Endothelial cell of umbilical vein (primary cell): ENCODE measurements at regions not wholly inside any gene's neighbourhood (a gene's known extent, or its start where the extent isn't known, plus 50 kb on each side); places are given as distances from the start of the nearest gene placed in this dataset.

Experiments
- BruUV-seq: library from RNA; stranded (reverse); fragments of 400-500 nt; replicated peaks from 2 replicates; lab custom pipeline; 2021; lab: Mats Ljungman, UMichigan
- CTCF ChIA-PET: fragments of 300-600, 350-600 bp; sonication (Branson Sonifier 250); formaldehyde crosslinking; loops from one replicate; lab custom pipeline; 2021; ENCODE audit warnings: antibody characterized with exemption, inconsistent platforms; lab: Charles Lee
- POLR2A ChIA-PET: fragments of 300-600, 350-600 bp; sonication (Branson Sonifier 250); formaldehyde crosslinking; loops from one replicate; lab custom pipeline; 2021; ENCODE audit warnings: antibody characterized with exemption, inconsistent platforms; lab: Charles Lee
- DNase-seq: peaks from one replicate; pipeline ENCODE4 v3.0.0-alpha.2; 2011; ENCODE audit warnings: low read depth, low spot score
- FAIRE-seq: peaks from 2 replicates; lab custom pipeline; 2011; peaks lifted over from hg19 to GRCh38; lab: Jason Lieb, UNC
- H2AFZ ChIP-seq: 2 replicates; pipeline ENCODE4 v1.6.0; 2012; ENCODE audit warnings: low read depth, low read length, control low read depth, inconsistent platforms
- H3K27ac ChIP-seq: 2 replicates; pipeline ENCODE4 v1.5.1; 2011; ENCODE audit warnings: low read depth, mild to moderate bottlenecking, control low read depth, low read length, moderate library complexity; ENCODE audit not compliant: insufficient read depth
- H3K27me3 ChIP-seq, 2 experiments: 2 replicates each; pipeline versions ENCODE4 v1.6.0 to v1.6.1; 2011; ENCODE audit warnings: low read length in 2 of 2, mixed read lengths in 1 of 2; ENCODE audit not compliant: control insufficient read depth in 2 of 2, insufficient read depth in 2 of 2
- H3K36me3 ChIP-seq, 2 experiments: 2 replicates in 1 of 2; 3 replicates in 1 of 2; pipeline ENCODE4 v1.5.1; 2011; ENCODE audit warnings: low read length in 2 of 2, mild to moderate bottlenecking in 1 of 2, moderate library complexity in 1 of 2; ENCODE audit not compliant: control insufficient read depth in 2 of 2, insufficient read depth in 2 of 2; ENCODE audit errors: extremely low read depth in 1 of 2
- H3K4me1 ChIP-seq: 3 replicates; pipeline ENCODE4 v1.5.1; 2011; ENCODE audit warnings: mild to moderate bottlenecking, low read length; ENCODE audit not compliant: control insufficient read depth, insufficient read depth; ENCODE audit errors: extremely low read depth
- H3K4me2 ChIP-seq: 2 replicates; pipeline ENCODE4 v1.6.1; 2011; ENCODE audit warnings: low read length, control low read depth, mixed read lengths; ENCODE audit not compliant: insufficient read depth
- H3K4me3 ChIP-seq, 3 experiments: fragments of 200-600 bp in 1 of 3; sonication (generic), shearing (Covaris generic) in 1 of 3; replicated peaks in 1 of 3; 2 replicates each; pipeline ENCODE4 v1.5.1; 2011 to 2016; ENCODE audit warnings: control low read depth in 3 of 3, low read length in 3 of 3, mild to moderate bottlenecking in 2 of 3, inconsistent platforms in 1 of 3, low read depth in 1 of 3, moderate library complexity in 1 of 3; ENCODE audit not compliant: insufficient read depth in 1 of 3
- H3K79me2 ChIP-seq: 2 replicates; pipeline ENCODE4 v1.6.0; 2012; ENCODE audit warnings: low read length, inconsistent platforms; ENCODE audit not compliant: control insufficient read depth, insufficient read depth
- H3K9ac ChIP-seq: replicated peaks from 2 replicates; pipeline ENCODE3; 2011; ENCODE audit warnings: low read length, control low read depth; ENCODE audit not compliant: insufficient read depth; ENCODE audit errors: extremely low read depth
- H3K9me1 ChIP-seq: replicated peaks from 3 replicates; pipeline ENCODE4 v1.6.0; 2011; ENCODE audit warnings: mild to moderate bottlenecking, low read length; ENCODE audit not compliant: control insufficient read depth, insufficient read depth; ENCODE audit errors: extremely low read depth
- H3K9me3 ChIP-seq: replicated peaks from 2 replicates; pipeline ENCODE4 v1.5.1; 2012; ENCODE audit warnings: low read length, inconsistent platforms; ENCODE audit not compliant: control insufficient read depth, insufficient read depth
- H4K20me1 ChIP-seq: replicated peaks from 2 replicates; pipeline ENCODE3; 2011; ENCODE audit warnings: mild to moderate bottlenecking, low read length; ENCODE audit not compliant: control insufficient read depth, insufficient read depth; ENCODE audit errors: extremely low read depth
- CTCF ChIP-seq, 2 donors: IDR thresholded peaks; 1 replicate in 1 of 2; 2 replicates in 1 of 2; pipeline ENCODE4 v1.5.1; 2011; ENCODE audit warnings: low read length in 2 of 2, mild to moderate bottlenecking in 2 of 2, moderate library complexity in 2 of 2, control low read depth in 1 of 2, inconsistent platforms in 1 of 2, low read depth in 1 of 2; ENCODE audit not compliant: insufficient read depth in 1 of 2; ENCODE audit errors: extremely low read depth in 1 of 2
- EZH2 ChIP-seq: IDR thresholded peaks from 2 replicates; pipeline ENCODE4 v1.6.1; 2012; ENCODE audit warnings: borderline replicate concordance, low read depth, mild to moderate bottlenecking, moderate library complexity, low read length, inconsistent platforms; ENCODE audit not compliant: severe bottlenecking
- FOS ChIP-seq: IDR thresholded peaks from 2 replicates; pipeline ENCODE4 v1.6.1; 2011; ENCODE audit warnings: mild to moderate bottlenecking, low read length, moderate library complexity, borderline replicate concordance; ENCODE audit not compliant: insufficient read depth
- GATA2 ChIP-seq: IDR thresholded peaks from 2 replicates; pipeline ENCODE4 v1.7.0; 2011; ENCODE audit warnings: low read depth, mild to moderate bottlenecking, moderate library complexity, mixed read lengths, low read length; ENCODE audit not compliant: insufficient read length, insufficient read depth
- JUN ChIP-seq: IDR thresholded peaks from 2 replicates; pipeline ENCODE4 v1.6.1; 2011; ENCODE audit warnings: borderline replicate concordance, low read depth; ENCODE audit not compliant: insufficient read length, insufficient read depth
- MAX ChIP-seq: IDR thresholded peaks from 2 replicates; pipeline ENCODE4 v1.6.1; 2011; ENCODE audit not compliant: insufficient read depth, insufficient read length
- MYC ChIP-seq: IDR thresholded peaks from one replicate; pipeline ENCODE4 v1.6.1; 2011; ENCODE audit warnings: mild to moderate bottlenecking, low read depth, low read length
- POLR2A ChIP-seq: IDR thresholded peaks from 2 replicates; pipeline ENCODE4 v1.6.1; 2012; ENCODE audit warnings: low read depth, mild to moderate bottlenecking, control low read depth, low read length
- POLR2AphosphoS5 ChIP-seq: IDR thresholded peaks from 2 replicates; pipeline ENCODE4 v1.6.1; 2012; ENCODE audit warnings: low read depth, mild to moderate bottlenecking, control low read depth, low read length, moderate library complexity; ENCODE audit not compliant: insufficient read depth
- dilution Hi-C: fragments of 300-500 bp; cut with MboI; formaldehyde crosslinking; loops from one replicate; pipeline ENCODE4 v1.15.0; 2019; ENCODE audit warnings: low sequenced_read_pairs; ENCODE audit not compliant: extremely low pct_ligation_motif_present
- intact Hi-C: fragments of 100-400 bp; cut with micrococcal nuclease; formaldehyde crosslinking; loops from one replicate; pipeline ENCODE4 v1.10.0; 2022

GRCh38 chr6:141657812-141658211 lies 474.9 kb upstream of the GJE1 start:
- Histone ChIP-seq H3K79me2 (no peaks in the 10 kb centered on the region), H3K27me3 (no peaks in the 10 kb centered on the region), H3K27ac (no peak overlapping the region), H4K20me1 (no peaks in the 10 kb centered on the region), H3K4me3 (no peak overlapping the region), H3K9ac (no peak overlapping the region), H3K9me1 (no peaks in the 10 kb centered on the region), H2AFZ (no peak overlapping the region), H3K9me3 (no peaks in the 10 kb centered on the region), H3K36me3 (no peaks in the 10 kb centered on the region), H3K4me1 (no peaks in the 10 kb centered on the region), H3K4me2 (no peak overlapping the region)
- no peak for DNase-seq
- POLR2A ChIA-PET: no interaction called here
- intact Hi-C loops: no loop called here
- dilution Hi-C loops: no loop called here
- BruUV-seq: no TSS peak
- FAIRE-seq: no peak
- TF ChIP-seq MYC (no peak), MAX (no peak), POLR2A (no peak), FOS (no peak), POLR2AphosphoS5 (no peak), EZH2 (no peak), JUN (no peak), CTCF (IDR thresholded peaks at IDR 0.05; ENCODE audit: extremely low read depth in 1 of 2, insufficient read depth in 1 of 2, low read depth in 1 of 2, low read length in 2 of 2) (no peak), GATA2 (no peak)
- CTCF ChIA-PET: interaction anchor here (1.2 kb wide), 1 partner anchor 20 kb away, joined by 4 read pairs; no protein-coding TSS in a partner anchor
